ENCODE measurements at regions not wholly inside any gene's neighbourhood (a gene's known extent, or its start where the extent isn't known, plus 50 kb on each side); places are given as distances from the start of the nearest gene placed in this dataset.

- TF ChIP-seq CTCF (IDR thresholded peaks at IDR 0.05; ENCODE audit: low read depth, low read length), result no peak
- H3K27ac ChIP-seq, result no peak overlapping the region
- H3K9me3 ChIP-seq (ENCODE audit: severe bottlenecking), result no peaks in the 10 kb centered on the region
- H3K27me3 ChIP-seq (ENCODE audit: insufficient read depth, low read depth, severe bottlenecking), result no peaks in the 10 kb centered on the region
- no peaks in the 10 kb centered on the region for H3K36me3 ChIP-seq
- no peak for DNase-seq
- H3K4me3 ChIP-seq (ENCODE audit: low read depth, low read length), result no peak overlapping the region
Observed at GRCh38 chr7:89797965-89798598, 356.2 kb upstream of the STEAP1 start.

DNA sequence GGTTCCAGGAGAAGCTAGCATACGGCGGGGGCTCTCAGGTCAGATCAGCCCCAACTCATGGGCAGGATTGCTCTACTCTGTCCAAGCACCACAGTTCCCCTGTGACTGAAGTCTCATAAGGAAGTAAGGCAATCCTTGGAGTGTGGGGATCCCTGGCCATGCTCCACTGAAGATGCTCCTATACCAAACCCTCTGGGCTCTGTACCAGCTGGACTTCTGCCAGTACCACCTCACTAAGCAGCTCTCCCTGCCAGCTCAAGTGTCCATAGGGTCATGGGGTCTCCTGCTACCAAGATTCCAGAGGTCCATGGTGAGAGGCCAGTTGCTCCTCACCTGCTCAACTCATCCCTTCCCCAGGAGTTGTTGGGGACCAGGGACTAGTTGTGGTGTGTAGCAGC, 355.7 kb upstream of the STEAP1 start:
- no peak for TF ChIP-seq CTCF (IDR thresholded peaks at IDR 0.05; ENCODE audit: low read depth, low read length)
- no peaks in the 10 kb centered on the region for H3K36me3 ChIP-seq
- DNase-seq, result no peak
- H3K9me3 ChIP-seq (ENCODE audit: severe bottlenecking), result no peaks in the 10 kb centered on the region
- no peak overlapping the region for H3K4me3 ChIP-seq (ENCODE audit: low read depth, low read length)
- no peak overlapping the region for H3K27ac ChIP-seq
- H3K27me3 ChIP-seq (ENCODE audit: insufficient read depth, low read depth, severe bottlenecking), result no peaks in the 10 kb centered on the region

DNA sequence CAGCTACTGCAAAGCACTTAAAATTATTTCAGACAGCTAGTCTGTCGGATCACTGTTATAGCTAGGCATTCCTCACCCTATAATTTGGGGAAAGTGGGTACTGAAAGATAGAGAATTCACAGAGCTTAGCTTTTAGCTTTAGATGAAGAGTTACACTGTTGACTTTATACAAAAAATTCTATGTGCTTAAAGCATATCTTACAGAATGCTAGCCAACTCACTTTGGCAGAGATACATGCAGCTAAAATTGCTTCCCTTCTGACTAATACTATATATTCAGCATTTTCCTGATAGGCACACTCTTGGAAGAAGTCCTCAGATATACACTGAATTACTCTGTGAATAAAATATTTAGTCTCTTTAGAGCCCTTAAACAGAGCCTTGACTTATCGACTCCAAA, 353.5 kb upstream of the STEAP1 start:
- no peak overlapping the region for H3K27ac ChIP-seq
- no peak for DNase-seq
- H3K36me3 ChIP-seq, result no peaks in the 10 kb centered on the region
- no peak overlapping the region for H3K4me3 ChIP-seq (ENCODE audit: low read depth, low read length)
- no peaks in the 10 kb centered on the region for H3K9me3 ChIP-seq (ENCODE audit: severe bottlenecking)
- H3K27me3 ChIP-seq (ENCODE audit: insufficient read depth, low read depth, severe bottlenecking), result no peaks in the 10 kb centered on the region
- no peak for TF ChIP-seq CTCF (IDR thresholded peaks at IDR 0.05; ENCODE audit: low read depth, low read length)

DNA sequence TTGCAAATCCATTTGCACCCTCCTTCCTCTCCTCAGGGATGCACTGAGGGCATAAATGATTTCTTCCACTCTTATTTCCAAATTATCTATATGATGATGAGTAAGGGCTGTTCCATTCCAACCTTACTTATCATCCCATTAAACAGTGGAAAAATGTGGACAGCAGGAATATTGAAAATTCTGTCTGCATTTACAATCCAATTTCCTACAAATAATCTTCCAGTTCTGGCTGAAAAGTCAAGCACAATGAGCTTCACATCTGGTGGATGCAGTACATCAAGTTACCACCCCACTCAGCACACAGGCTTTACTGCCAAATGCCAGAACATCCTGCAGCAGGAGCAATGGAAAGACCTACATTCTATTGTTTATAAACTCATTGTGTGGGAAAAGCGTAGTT, 345.0 kb upstream of the STEAP1 start:
- no peaks in the 10 kb centered on the region for H3K36me3 ChIP-seq
- DNase-seq, result no peak

DNA sequence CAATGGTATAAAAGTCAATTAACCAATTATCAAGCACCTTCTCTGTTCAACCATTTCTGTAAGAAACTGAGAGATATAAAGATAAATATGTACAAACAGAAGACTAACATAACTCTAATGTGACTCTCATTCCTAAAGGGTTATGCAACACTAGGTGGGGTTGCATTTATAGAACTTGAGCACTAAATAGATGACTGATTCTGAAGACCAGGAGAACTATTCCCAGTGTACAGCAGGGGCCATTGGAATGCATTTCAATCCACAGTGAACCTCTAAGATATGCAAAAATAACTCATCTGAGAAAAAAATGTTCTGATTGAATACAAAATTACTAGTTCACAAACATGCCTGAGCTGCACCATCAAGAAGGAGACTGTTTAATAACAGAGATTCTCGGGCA, 341.2 kb upstream of the STEAP1 start:
- Histone ChIP-seq H3K4me3 (ENCODE audit: low read depth, low read length) (no peak overlapping the region), H3K36me3 (no peaks in the 10 kb centered on the region), H3K9me3 (ENCODE audit: severe bottlenecking) (no peaks in the 10 kb centered on the region), H3K27ac (no peak overlapping the region), H3K27me3 (ENCODE audit: insufficient read depth, low read depth, severe bottlenecking) (no peaks in the 10 kb centered on the region)
- TF ChIP-seq CTCF (IDR thresholded peaks at IDR 0.05; ENCODE audit: low read depth, low read length), result no peak
- DNase-seq, result no peak

More for the DNA sequence above, 345.0 kb upstream of the STEAP1 start:
- Histone ChIP-seq H3K27ac (no peak overlapping the region), H3K4me3 (ENCODE audit: low read depth, low read length) (no peak overlapping the region), H3K9me3 (ENCODE audit: severe bottlenecking) (no peaks in the 10 kb centered on the region), H3K27me3 (ENCODE audit: insufficient read depth, low read depth, severe bottlenecking) (no peaks in the 10 kb centered on the region)
- no peak for TF ChIP-seq CTCF (IDR thresholded peaks at IDR 0.05; ENCODE audit: low read depth, low read length)

- Histone ChIP-seq H3K4me3 (ENCODE audit: low read depth, low read length) (no peak overlapping the region), H3K27ac (no peak overlapping the region), H3K27me3 (ENCODE audit: insufficient read depth, low read depth, severe bottlenecking) (no peaks in the 10 kb centered on the region), H3K36me3 (no peaks in the 10 kb centered on the region), H3K9me3 (ENCODE audit: severe bottlenecking) (no peaks in the 10 kb centered on the region)
- no peak for DNase-seq
- no peak for TF ChIP-seq CTCF (IDR thresholded peaks at IDR 0.05; ENCODE audit: low read depth, low read length)
Observed at GRCh38 chr7:89826121-89826520, 328.1 kb upstream of the STEAP1 start.

Data from WERI-Rb-1 (cell line).